ENCODE measurements at regions not wholly inside any gene's neighbourhood (a gene's known extent, or its start where the extent isn't known, plus 50 kb on each side); places are given as distances from the start of the nearest gene placed in this dataset.
"Not testable (repeated sequence)": the region's sequence is repeated elsewhere in the genome, so short reads cannot be mapped to it uniquely, and the experiment has no call there.

GRCh38 chr16:31581065-31581464 is 53.4 kb downstream of the AHSP start:
- not testable (repeated sequence) for H3K9me3 ChIP-seq (ENCODE audit: low read length); H3K4me3 ChIP-seq (ENCODE audit: low read length); H3K4me1 ChIP-seq (ENCODE audit: insufficient read depth, low read length); H3K36me3 ChIP-seq (ENCODE audit: insufficient read depth, low read length); H2AFZ ChIP-seq (ENCODE audit: low read depth, low read length); H3K27me3 ChIP-seq (ENCODE audit: insufficient read depth, low read length)

- H3K9me3 ChIP-seq (ENCODE audit: low read length); H3K36me3 ChIP-seq (ENCODE audit: insufficient read depth, low read length); H3K4me3 ChIP-seq (ENCODE audit: low read length): not testable (repeated sequence)
Measured at GRCh38 chr16:31601737-31602384, 74.2 kb downstream of the AHSP start.

GRCh38 chr16:31618130-31618529 is 90.4 kb downstream of the AHSP start:
- Histone ChIP-seq H3K4me1 (ENCODE audit: insufficient read depth, low read length) (no peaks in the 10 kb centered on the region), H2AFZ (ENCODE audit: low read depth, low read length) (no peak overlapping the region), H3K36me3 (ENCODE audit: insufficient read depth, low read length) (no peaks in the 10 kb centered on the region), H3K27me3 (ENCODE audit: insufficient read depth, low read length) (no peaks in the 10 kb centered on the region), H3K9me3 (ENCODE audit: low read length) (no peaks in the 10 kb centered on the region), H3K4me3 (ENCODE audit: low read length) (no peak overlapping the region)

More at GRCh38 chr16:31601737-31602384, 74.2 kb downstream of the AHSP start:
- not testable (repeated sequence) for H2AFZ ChIP-seq (ENCODE audit: low read depth, low read length); H3K4me1 ChIP-seq (ENCODE audit: insufficient read depth, low read length); H3K27me3 ChIP-seq (ENCODE audit: insufficient read depth, low read length)

- no peaks in the 10 kb centered on the region for H3K27me3 ChIP-seq (ENCODE audit: insufficient read depth, low read length)
- H3K36me3 ChIP-seq (ENCODE audit: insufficient read depth, low read length) = no peaks in the 10 kb centered on the region
- no peaks in the 10 kb centered on the region for H3K4me1 ChIP-seq (ENCODE audit: insufficient read depth, low read length)
- H3K9me3 ChIP-seq (ENCODE audit: low read length) = no peaks in the 10 kb centered on the region
- no peak overlapping the region for H3K4me3 ChIP-seq (ENCODE audit: low read length)
- no peak overlapping the region for H2AFZ ChIP-seq (ENCODE audit: low read depth, low read length)
Measured at GRCh38 chr16:31636433-31636832, 108.7 kb downstream of the AHSP start.

GRCh38 chr16:31641279-31641678 is 113.6 kb downstream of the AHSP start:
- Histone ChIP-seq H3K4me3 (ENCODE audit: low read length) (no peak overlapping the region), H3K4me1 (ENCODE audit: insufficient read depth, low read length) (no peaks in the 10 kb centered on the region), H3K9me3 (ENCODE audit: low read length) (no peaks in the 10 kb centered on the region), H3K27me3 (ENCODE audit: insufficient read depth, low read length) (no peaks in the 10 kb centered on the region), H2AFZ (ENCODE audit: low read depth, low read length) (no peak overlapping the region), H3K36me3 (ENCODE audit: insufficient read depth, low read length) (no peaks in the 10 kb centered on the region)

- not testable (repeated sequence) for H3K4me1 ChIP-seq (ENCODE audit: insufficient read depth, low read length); H3K36me3 ChIP-seq (ENCODE audit: insufficient read depth, low read length); H2AFZ ChIP-seq (ENCODE audit: low read depth, low read length); H3K27me3 ChIP-seq (ENCODE audit: insufficient read depth, low read length); H3K9me3 ChIP-seq (ENCODE audit: low read length); H3K4me3 ChIP-seq (ENCODE audit: low read length)
Measured at GRCh38 chr16:31655674-31656073, 128.0 kb downstream of the AHSP start.

GRCh38 chr16:31664683-31665482 is 137.2 kb downstream of the AHSP start:
- H2AFZ ChIP-seq (ENCODE audit: low read depth, low read length) = no peak overlapping the region
- H3K4me3 ChIP-seq (ENCODE audit: low read length) = no peak overlapping the region
- H3K36me3 ChIP-seq (ENCODE audit: insufficient read depth, low read length) = no peaks in the 10 kb centered on the region
- H3K9me3 ChIP-seq (ENCODE audit: low read length) = peaks cover 2% of the 10 kb centered on the region
- H3K27me3 ChIP-seq (ENCODE audit: insufficient read depth, low read length) = no peaks in the 10 kb centered on the region
- no peaks in the 10 kb centered on the region for H3K4me1 ChIP-seq (ENCODE audit: insufficient read depth, low read length)

- Histone ChIP-seq H3K36me3 (ENCODE audit: insufficient read depth, low read length) (no peaks in the 10 kb centered on the region), H3K4me3 (ENCODE audit: low read length) (no peak overlapping the region), H3K27me3 (ENCODE audit: insufficient read depth, low read length) (no peaks in the 10 kb centered on the region), H2AFZ (ENCODE audit: low read depth, low read length) (no peak overlapping the region), H3K9me3 (ENCODE audit: low read length) (no peaks in the 10 kb centered on the region), H3K4me1 (ENCODE audit: insufficient read depth, low read length) (no peaks in the 10 kb centered on the region)
Measured at GRCh38 chr16:31674686-31675085, 147.0 kb downstream of the AHSP start.

- Histone ChIP-seq H3K4me1 (ENCODE audit: insufficient read depth, low read length) (no peaks in the 10 kb centered on the region), H2AFZ (ENCODE audit: low read depth, low read length) (no peak overlapping the region), H3K36me3 (ENCODE audit: insufficient read depth, low read length) (no peaks in the 10 kb centered on the region), H3K9me3 (ENCODE audit: low read length) (no peaks in the 10 kb centered on the region), H3K27me3 (ENCODE audit: insufficient read depth, low read length) (no peaks in the 10 kb centered on the region), H3K4me3 (ENCODE audit: low read length) (no peak overlapping the region)
Measured at GRCh38 chr16:31676731-31677130, 149.0 kb downstream of the AHSP start.

GRCh38 chr16:31678649-31679325 is 151.1 kb downstream of the AHSP start:
- Histone ChIP-seq H3K27me3 (ENCODE audit: insufficient read depth, low read length) (no peaks in the 10 kb centered on the region), H3K36me3 (ENCODE audit: insufficient read depth, low read length) (no peaks in the 10 kb centered on the region), H3K4me1 (ENCODE audit: insufficient read depth, low read length) (no peaks in the 10 kb centered on the region), H3K9me3 (ENCODE audit: low read length) (no peaks in the 10 kb centered on the region), H2AFZ (ENCODE audit: low read depth, low read length) (no peak overlapping the region), H3K4me3 (ENCODE audit: low read length) (no peak overlapping the region)

GRCh38 chr16:31689331-31689730 is 161.6 kb downstream of the AHSP start:
- not testable (repeated sequence) for H3K4me1 ChIP-seq (ENCODE audit: insufficient read depth, low read length); H3K36me3 ChIP-seq (ENCODE audit: insufficient read depth, low read length); H3K9me3 ChIP-seq (ENCODE audit: low read length); H2AFZ ChIP-seq (ENCODE audit: low read depth, low read length); H3K4me3 ChIP-seq (ENCODE audit: low read length); H3K27me3 ChIP-seq (ENCODE audit: insufficient read depth, low read length)

- H3K9me3 ChIP-seq (ENCODE audit: low read length); H3K4me1 ChIP-seq (ENCODE audit: insufficient read depth, low read length); H3K4me3 ChIP-seq (ENCODE audit: low read length); H3K27me3 ChIP-seq (ENCODE audit: insufficient read depth, low read length); H2AFZ ChIP-seq (ENCODE audit: low read depth, low read length); H3K36me3 ChIP-seq (ENCODE audit: insufficient read depth, low read length): not testable (repeated sequence)
Measured at GRCh38 chr16:31692338-31692737, 164.6 kb downstream of the AHSP start.

GRCh38 chr16:31693733-31694132 is 166.0 kb downstream of the AHSP start:
- H3K9me3 ChIP-seq (ENCODE audit: low read length) = no peaks in the 10 kb centered on the region
- no peak overlapping the region for H2AFZ ChIP-seq (ENCODE audit: low read depth, low read length)
- H3K4me1 ChIP-seq (ENCODE audit: insufficient read depth, low read length) = no peaks in the 10 kb centered on the region
- H3K27me3 ChIP-seq (ENCODE audit: insufficient read depth, low read length) = peaks cover 8% of the 10 kb centered on the region
- no peak overlapping the region for H3K4me3 ChIP-seq (ENCODE audit: low read length)
- H3K36me3 ChIP-seq (ENCODE audit: insufficient read depth, low read length) = no peaks in the 10 kb centered on the region

All from neuron (in vitro differentiated cells).